ENCODE measurements at regions not wholly inside any gene's neighbourhood (a gene's known extent, or its start where the extent isn't known, plus 50 kb on each side); places are given as distances from the start of the nearest gene placed in this dataset.

DNA sequence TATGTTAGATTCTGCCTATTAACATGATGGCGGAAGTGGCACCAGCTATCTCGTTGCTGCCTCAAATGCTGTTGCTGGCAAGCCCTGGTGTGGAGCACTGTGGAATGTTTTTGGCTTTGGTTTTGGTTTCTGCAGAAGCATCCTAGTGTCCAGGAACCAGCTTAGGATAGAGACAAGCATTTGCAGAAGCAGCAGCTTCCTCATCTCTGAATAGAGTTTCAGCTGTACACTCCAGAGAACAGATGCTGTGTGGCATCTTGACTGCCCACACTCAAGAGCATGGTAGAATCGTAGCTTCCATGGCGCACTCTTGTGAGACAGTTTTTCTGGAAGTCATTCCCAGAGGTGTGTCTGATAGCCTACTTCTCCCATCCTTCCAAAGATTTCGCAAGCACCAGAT is 145.3 kb upstream of the RXFP2 start:
- DNase-seq: no peak
- H3K9me3 ChIP-seq (replicated peaks in 1 of 2; ENCODE audit: control insufficient read depth in 1 of 2, insufficient read depth in 1 of 2, low read length in 2 of 2): no peaks in the 10 kb centered on the region
- no peaks in the 10 kb centered on the region for H4K20me1 ChIP-seq (ENCODE audit: insufficient read depth, low read length)
- peaks cover 0 to 4% (median 0%) of the 10 kb centered on the region in 7 donors for H3K9me3 Mint-ChIP-seq
- no peak overlapping the region for H3K4me3 ChIP-seq (replicated peaks in 1 of 3; ENCODE audit: low read depth in 2 of 3, low read length in 3 of 3)
- peaks cover 0 to 5% (median 4%) of the 10 kb centered on the region in 3 donors for H3K27me3 Mint-ChIP-seq (ENCODE audit: low read depth in 3 of 3)
- intact Hi-C loops (cut with micrococcal nuclease): no loop called here
- H3K9ac ChIP-seq (ENCODE audit: insufficient read depth, low read length, poor library complexity, severe bottlenecking): no peak overlapping the region
- no peak overlapping the region for H3K27ac ChIP-seq (ENCODE audit: low read depth in 1 of 2, low read length in 2 of 2)
- no peak overlapping the region for H3K4me2 ChIP-seq (replicated peaks; ENCODE audit: extremely low read depth, low read length, poor library complexity, severe bottlenecking)
- 100% methylated on average over 4 of the region's 5 CpGs for WGBS (ENCODE audit: insufficient coverage)
- H3K36me3 Mint-ChIP-seq: no peaks in the 10 kb centered on the region
- H3K4me1 ChIP-seq (ENCODE audit: control insufficient read depth in 1 of 2, insufficient read depth in 2 of 2, low read length in 2 of 2): no peaks in the 10 kb centered on the region
- no peak overlapping the region for H3K4me3 Mint-ChIP-seq
- H3K27ac Mint-ChIP-seq: no peak overlapping the region
- H3K27me3 ChIP-seq (ENCODE audit: control insufficient read depth in 2 of 2, insufficient read depth in 2 of 2, low read length in 2 of 2): no peaks in the 10 kb centered on the region
- TF ChIP-seq, protein P1, sequence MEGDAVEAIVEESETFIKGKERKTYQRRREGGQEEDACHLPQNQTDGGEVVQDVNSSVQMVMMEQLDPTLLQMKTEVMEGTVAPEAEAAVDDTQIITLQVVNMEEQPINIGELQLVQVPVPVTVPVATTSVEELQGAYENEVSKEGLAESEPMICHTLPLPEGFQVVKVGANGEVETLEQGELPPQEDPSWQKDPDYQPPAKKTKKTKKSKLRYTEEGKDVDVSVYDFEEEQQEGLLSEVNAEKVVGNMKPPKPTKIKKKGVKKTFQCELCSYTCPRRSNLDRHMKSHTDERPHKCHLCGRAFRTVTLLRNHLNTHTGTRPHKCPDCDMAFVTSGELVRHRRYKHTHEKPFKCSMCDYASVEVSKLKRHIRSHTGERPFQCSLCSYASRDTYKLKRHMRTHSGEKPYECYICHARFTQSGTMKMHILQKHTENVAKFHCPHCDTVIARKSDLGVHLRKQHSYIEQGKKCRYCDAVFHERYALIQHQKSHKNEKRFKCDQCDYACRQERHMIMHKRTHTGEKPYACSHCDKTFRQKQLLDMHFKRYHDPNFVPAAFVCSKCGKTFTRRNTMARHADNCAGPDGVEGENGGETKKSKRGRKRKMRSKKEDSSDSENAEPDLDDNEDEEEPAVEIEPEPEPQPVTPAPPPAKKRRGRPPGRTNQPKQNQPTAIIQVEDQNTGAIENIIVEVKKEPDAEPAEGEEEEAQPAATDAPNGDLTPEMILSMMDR (IDR thresholded peaks at IDR 0.05): no peak
- no peaks in the 10 kb centered on the region for H3K36me3 ChIP-seq (replicated peaks in 1 of 2; ENCODE audit: control insufficient read depth in 1 of 2, insufficient read depth in 2 of 2, low read length in 2 of 2)
- no peaks in the 10 kb centered on the region for H3K4me1 Mint-ChIP-seq
- no peaks in the 10 kb centered on the region for H3K79me2 ChIP-seq (ENCODE audit: insufficient read depth, low read length)
- no peak overlapping the region for H2AFZ ChIP-seq (ENCODE audit: insufficient read depth, low read depth, low read length, poor library complexity, severe bottlenecking)

DNA sequence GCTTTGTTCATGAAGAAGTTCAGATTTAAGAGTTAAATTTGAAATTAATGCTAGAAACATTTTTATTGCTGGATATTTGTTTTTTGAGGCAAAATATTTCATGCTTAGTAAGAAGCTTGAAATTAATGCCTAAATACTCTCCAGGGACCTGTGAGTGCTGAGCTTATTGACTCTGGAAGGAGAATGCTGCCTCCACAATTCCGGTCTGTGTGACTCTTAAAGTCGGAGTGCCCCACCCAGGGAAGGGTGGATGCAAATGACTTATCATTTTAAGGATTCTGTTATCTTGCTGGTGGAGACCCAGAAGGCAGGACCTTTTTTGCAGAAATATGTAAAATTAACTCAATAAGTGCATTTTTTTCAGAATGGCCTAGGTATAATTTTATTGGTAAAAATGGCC is 143.8 kb upstream of the RXFP2 start:
- WGBS (ENCODE audit: insufficient coverage): no CpG with 5 or more reads among the region's 2 CpGs
- no peaks in the 10 kb centered on the region for H3K4me1 Mint-ChIP-seq
- Histone ChIP-seq H3K9me3 (replicated peaks in 1 of 2; ENCODE audit: control insufficient read depth in 1 of 2, insufficient read depth in 1 of 2, low read length in 2 of 2) (no peaks in the 10 kb centered on the region), H3K36me3 (replicated peaks in 1 of 2; ENCODE audit: control insufficient read depth in 1 of 2, insufficient read depth in 2 of 2, low read length in 2 of 2) (no peaks in the 10 kb centered on the region), H3K4me3 (replicated peaks in 1 of 3; ENCODE audit: low read depth in 2 of 3, low read length in 3 of 3) (no peak overlapping the region), H2AFZ (ENCODE audit: insufficient read depth, low read depth, low read length, poor library complexity, severe bottlenecking) (no peak overlapping the region), H3K27ac (ENCODE audit: low read depth in 1 of 2, low read length in 2 of 2) (no peak overlapping the region), H3K4me1 (ENCODE audit: control insufficient read depth in 1 of 2, insufficient read depth in 2 of 2, low read length in 2 of 2) (no peaks in the 10 kb centered on the region), H4K20me1 (ENCODE audit: insufficient read depth, low read length) (no peaks in the 10 kb centered on the region), H3K4me2 (replicated peaks; ENCODE audit: extremely low read depth, low read length, poor library complexity, severe bottlenecking) (no peak overlapping the region), H3K9ac (ENCODE audit: insufficient read depth, low read length, poor library complexity, severe bottlenecking) (no peak overlapping the region), H3K79me2 (ENCODE audit: insufficient read depth, low read length) (no peaks in the 10 kb centered on the region), H3K27me3 (ENCODE audit: control insufficient read depth in 2 of 2, insufficient read depth in 2 of 2, low read length in 2 of 2) (no peaks in the 10 kb centered on the region)
- TF ChIP-seq, protein P1 (IDR thresholded peaks at IDR 0.05): no peak
- H3K9me3 Mint-ChIP-seq: peaks cover 0 to 4% (median 0%) of the 10 kb centered on the region in 7 donors
- H3K27me3 Mint-ChIP-seq (ENCODE audit: low read depth in 3 of 3): peaks cover 1 to 5% (median 4%) of the 10 kb centered on the region in 3 donors
- intact Hi-C loops (cut with micrococcal nuclease): no loop called here
- H3K36me3 Mint-ChIP-seq: no peaks in the 10 kb centered on the region
- no peak overlapping the region for H3K4me3 Mint-ChIP-seq
- no peak overlapping the region for H3K27ac Mint-ChIP-seq
- DNase-seq: no peak
